K562 (cell line): ENCODE measurements at regions not wholly inside any gene's neighbourhood (a gene's known extent, or its start where the extent isn't known, plus 50 kb on each side); places are given as distances from the start of the nearest gene placed in this dataset.

ENCODE experiments used
- CTCF ChIP-seq, 3 experiments: IDR thresholded peaks in 2 of 3; conservative IDR thresholded peaks in 1 of 3; 2 replicates each; pipeline ENCODE4 v1.5.1; 2011 to 2012; ENCODE audit warnings: low read length in 3 of 3, mild to moderate bottlenecking in 3 of 3, control low read depth in 2 of 3, improper control_type of control experiment in 1 of 3, inconsistent platforms in 1 of 3, low read depth in 1 of 3, mixed read lengths in 1 of 3, moderate library complexity in 1 of 3; ENCODE audit not compliant: insufficient read depth in 2 of 3
- MAX ChIP-seq: sonication (generic); formaldehyde crosslinking; IDR thresholded peaks from 2 replicates; pipeline ENCODE4 v1.9.0; 2022; ENCODE audit warnings: mild to moderate bottlenecking, missing genetic modification reagents
- PREB ChIP-seq: sonication (generic); formaldehyde crosslinking; IDR thresholded peaks from 2 replicates; pipeline ENCODE4 v1.8.1; 2023; ENCODE audit warnings: mild to moderate bottlenecking, missing genetic modification reagents
- TAF7 ChIP-seq: fragments of 450-650 bp; IDR thresholded peaks from 2 replicates; pipeline ENCODE4 v1.6.1; 2016; ENCODE audit warnings: missing genetic modification characterization, missing compliant biosample characterization
- ZNF143 ChIP-seq: sonication (generic); formaldehyde crosslinking; IDR thresholded peaks from 2 replicates; pipeline ENCODE4 v1.9.0; 2022; ENCODE audit warnings: mild to moderate bottlenecking, missing genetic modification reagents

- TF ChIP-seq CTCF (IDR thresholded peaks at IDR 0.05 in 2 of 3, conservative IDR thresholded peaks at IDR 0.05 in 1 of 3; ENCODE audit: insufficient read depth in 2 of 3, low read depth in 1 of 3, low read length in 3 of 3): no peak
- no peak for TF ChIP-seq MAX (CRISPR knock-in tag)
- no peak for TF ChIP-seq ZNF143 (CRISPR knock-in tag)
- no peak for TF ChIP-seq PREB (CRISPR knock-in tag)
- TF ChIP-seq TAF7 (tag): no peak
Observed at GRCh38 chr4:19930742-19931141, 321.0 kb upstream of the SLIT2 start.
